Retinal pigment epithelial cell (primary cell): ENCODE measurements at regions not wholly inside any gene's neighbourhood (a gene's known extent, or its start where the extent isn't known, plus 50 kb on each side); places are given as distances from the start of the nearest gene placed in this dataset.
"Not testable (repeated sequence)": the region's sequence is repeated elsewhere in the genome, so short reads cannot be mapped to it uniquely, and the experiment has no call there.

Source experiments
- DNase-seq: peaks from one replicate; pipeline ENCODE4 v3.0.0-alpha.2; 2010; ENCODE audit warnings: low read depth
- H3K4me3 ChIP-seq: 2 replicates; pipeline ENCODE4 v1.5.1; 2011; ENCODE audit warnings: mild to moderate bottlenecking, low read length, control low read depth, moderate library complexity
- CTCF ChIP-seq: conservative IDR thresholded peaks from 2 replicates; pipeline ENCODE4 v1.5.1; 2011; ENCODE audit warnings: low read depth, low read length, control low read depth, inconsistent platforms

GRCh38 chr6:81889377-81890053, 137.0 kb upstream of the TENT5A start:
- DNase-seq: no peak
- H3K4me3 ChIP-seq: no peak overlapping the region
- no peak for TF ChIP-seq CTCF

- not testable (repeated sequence) for DNase-seq, H3K4me3 ChIP-seq
These were observed 134.4 kb upstream of the TENT5A start for GRCh38 chr6:81886909-81887308.

GRCh38 chr6:81886157-81886556, 133.7 kb upstream of the TENT5A start:
- DNase-seq: no peak
- no peak for TF ChIP-seq CTCF
- H3K4me3 ChIP-seq: no peak overlapping the region

- no peak for DNase-seq
- TF ChIP-seq CTCF: no peak
- no peak overlapping the region for H3K4me3 ChIP-seq
These were observed 129.2 kb upstream of the TENT5A start for GRCh38 chr6:81881660-81882059.

GRCh38 chr6:81878479-81878878, 126.0 kb upstream of the TENT5A start:
- no peak overlapping the region for H3K4me3 ChIP-seq
- no peak for TF ChIP-seq CTCF
- DNase-seq: no peak

- TF ChIP-seq CTCF: no peak
- H3K4me3 ChIP-seq: no peak overlapping the region
These were observed 124.5 kb upstream of the TENT5A start for GRCh38 chr6:81876971-81877370.

GRCh38 chr6:81875782-81876293, 123.4 kb upstream of the TENT5A start:
- peak; percentile 73 for DNase-seq
- no peak overlapping the region for H3K4me3 ChIP-seq

More at GRCh38 chr6:81876971-81877370, 124.5 kb upstream of the TENT5A start:
- DNase-seq: no peak

GRCh38 chr6:81869749-81870508, 117.4 kb upstream of the TENT5A start:
- not testable (repeated sequence) for DNase-seq, H3K4me3 ChIP-seq

More at GRCh38 chr6:81875782-81876293, 123.4 kb upstream of the TENT5A start:
- no peak for TF ChIP-seq CTCF
